Activated naive CD8-positive, alpha-beta T cell treated with anti-CD3 and anti-CD28 coated beads, Interleukin-2, amount 50 U/mL, for 24 hours (primary cell): ENCODE measurements at regions not wholly inside any gene's neighbourhood (a gene's known extent, or its start where the extent isn't known, plus 50 kb on each side); places are given as distances from the start of the nearest gene placed in this dataset.
A peak's percentile ranks its signal among the peaks of the same experiment; 100 is the strongest.

ENCODE experiments used
- ATAC-seq: fragments of 150-1000 bp; cut with Tn5 transposase; one replicate; pipeline ENCODE4 v1.10.0; 2021
- DNase-seq: peaks from one replicate; pipeline ENCODE4 v3.0.0; 2021
- H3K27ac Mint-ChIP-seq: one replicate; pipeline ENCODE4 v1.8.0; 2021; ENCODE audit warnings: mild to moderate bottlenecking, mixed read lengths
- H3K27me3 Mint-ChIP-seq: one replicate; pipeline ENCODE4 v1.8.0; 2021; ENCODE audit warnings: mixed read lengths
- H3K36me3 Mint-ChIP-seq: one replicate; pipeline ENCODE4 v1.8.0; 2021; ENCODE audit warnings: low read depth, mixed read lengths
- H3K4me1 Mint-ChIP-seq: one replicate; pipeline ENCODE4 v1.8.0; 2021; ENCODE audit warnings: mixed read lengths
- H3K4me3 Mint-ChIP-seq: one replicate; pipeline ENCODE4 v1.8.0; 2021; ENCODE audit warnings: mild to moderate bottlenecking, moderate library complexity, mixed read lengths
- H3K9me3 Mint-ChIP-seq: one replicate; pipeline ENCODE4 v1.8.0; 2021; ENCODE audit warnings: mixed read lengths

GRCh38 chr15:26087881-26088280 is 224.8 kb upstream of the ATP10A start:
- Mint-ChIP-seq H3K4me3 (no peak overlapping the region), H3K27me3 (peaks cover 7% of the 10 kb centered on the region), H3K27ac (no peak overlapping the region), H3K4me1 (peaks cover 5% of the 10 kb centered on the region), H3K36me3 (no peaks in the 10 kb centered on the region), H3K9me3 (no peaks in the 10 kb centered on the region)
- DNase-seq: no peak
- no peak for ATAC-seq

GRCh38 chr15:26087395-26087794 is 224.3 kb upstream of the ATP10A start:
- peaks cover 8% of the 10 kb centered on the region for H3K4me1 Mint-ChIP-seq
- DNase-seq: no peak
- H3K36me3 Mint-ChIP-seq: no peaks in the 10 kb centered on the region
- H3K27me3 Mint-ChIP-seq: peaks cover 7% of the 10 kb centered on the region
- no peaks in the 10 kb centered on the region for H3K9me3 Mint-ChIP-seq
- no peak for ATAC-seq
- no peak overlapping the region for H3K27ac Mint-ChIP-seq
- no peak overlapping the region for H3K4me3 Mint-ChIP-seq

- DNase-seq (no peak), ATAC-seq (no peak)
- H3K27me3 Mint-ChIP-seq: peaks cover 3% of the 10 kb centered on the region
- peaks cover 24% of the 10 kb centered on the region for H3K4me1 Mint-ChIP-seq
- H3K9me3 Mint-ChIP-seq: peaks cover 6% of the 10 kb centered on the region
- no peak overlapping the region for H3K27ac Mint-ChIP-seq
- H3K36me3 Mint-ChIP-seq: peaks cover 2% of the 10 kb centered on the region
- H3K4me3 Mint-ChIP-seq: no peak overlapping the region
Measured at GRCh38 chr15:26084771-26085170, 221.6 kb upstream of the ATP10A start.

- Mint-ChIP-seq H3K4me1 (peaks cover 27% of the 10 kb centered on the region), H3K27me3 (peaks cover 3% of the 10 kb centered on the region), H3K27ac (no peak overlapping the region), H3K4me3 (no peak overlapping the region), H3K36me3 (peaks cover 2% of the 10 kb centered on the region), H3K9me3 (peaks cover 6% of the 10 kb centered on the region)
- ATAC-seq (no peak), DNase-seq (no peak)
Measured at GRCh38 chr15:26083896-26084295, 220.8 kb upstream of the ATP10A start.

GRCh38 chr15:26083457-26083856 is 220.3 kb upstream of the ATP10A start:
- DNase-seq: no peak
- H3K4me1 Mint-ChIP-seq: peaks cover 27% of the 10 kb centered on the region
- H3K27ac Mint-ChIP-seq: peak overlapping the region; percentile 97
- H3K36me3 Mint-ChIP-seq: peaks cover 2% of the 10 kb centered on the region
- peaks cover 3% of the 10 kb centered on the region for H3K27me3 Mint-ChIP-seq
- ATAC-seq: no peak
- peaks cover 6% of the 10 kb centered on the region for H3K9me3 Mint-ChIP-seq
- H3K4me3 Mint-ChIP-seq: peak overlapping the region; percentile 85

- H3K27me3 Mint-ChIP-seq: peaks cover 3% of the 10 kb centered on the region
- ATAC-seq: peak; percentile 97
Measured at GRCh38 chr15:26082221-26083109, 219.3 kb upstream of the ATP10A start.

GRCh38 chr15:26081758-26082220 is 218.7 kb upstream of the ATP10A start:
- Mint-ChIP-seq H3K4me3 (peak overlapping the region; percentile 85), H3K9me3 (peaks cover 6% of the 10 kb centered on the region), H3K27ac (peak overlapping the region; percentile 97), H3K4me1 (peaks cover 27% of the 10 kb centered on the region), H3K27me3 (peaks cover 3% of the 10 kb centered on the region), H3K36me3 (peaks cover 2% of the 10 kb centered on the region)
- DNase-seq (no peak), ATAC-seq (no peak)

More at GRCh38 chr15:26082221-26083109, 219.3 kb upstream of the ATP10A start:
- peaks cover 27% of the 10 kb centered on the region for H3K4me1 Mint-ChIP-seq
- H3K4me3 Mint-ChIP-seq: peak overlapping the region; percentile 85
- H3K27ac Mint-ChIP-seq: peak overlapping the region; percentile 97
- peaks cover 2% of the 10 kb centered on the region for H3K36me3 Mint-ChIP-seq
- peak; percentile 94 for DNase-seq
- peaks cover 6% of the 10 kb centered on the region for H3K9me3 Mint-ChIP-seq

- Mint-ChIP-seq H3K4me1 (peaks cover 27% of the 10 kb centered on the region), H3K9me3 (no peaks in the 10 kb centered on the region), H3K27me3 (no peaks in the 10 kb centered on the region), H3K36me3 (no peaks in the 10 kb centered on the region), H3K4me3 (no peak overlapping the region), H3K27ac (no peak overlapping the region)
- ATAC-seq (no peak), DNase-seq (no peak)
Measured at GRCh38 chr15:26075770-26076169, 212.6 kb upstream of the ATP10A start.

GRCh38 chr15:26073430-26074333 is 210.6 kb upstream of the ATP10A start:
- Mint-ChIP-seq H3K4me3 (no peak overlapping the region), H3K9me3 (no peaks in the 10 kb centered on the region), H3K4me1 (peaks cover 20% of the 10 kb centered on the region), H3K27ac (peak overlapping the region; percentile 13), H3K27me3 (peaks cover 5% of the 10 kb centered on the region), H3K36me3 (no peaks in the 10 kb centered on the region)
- ATAC-seq (peak; percentile 87), DNase-seq (no peak)

GRCh38 chr15:26070095-26070532 is 207.0 kb upstream of the ATP10A start:
- Mint-ChIP-seq H3K36me3 (no peaks in the 10 kb centered on the region), H3K27me3 (peaks cover 5% of the 10 kb centered on the region), H3K4me1 (peaks cover 18% of the 10 kb centered on the region), H3K27ac (no peak overlapping the region), H3K4me3 (no peak overlapping the region), H3K9me3 (no peaks in the 10 kb centered on the region)
- ATAC-seq (no peak), DNase-seq (no peak)

- Mint-ChIP-seq H3K36me3 (no peaks in the 10 kb centered on the region), H3K9me3 (no peaks in the 10 kb centered on the region), H3K27me3 (peaks cover 5% of the 10 kb centered on the region), H3K27ac (no peak overlapping the region), H3K4me3 (no peak overlapping the region), H3K4me1 (peaks cover 12% of the 10 kb centered on the region)
- no peak for ATAC-seq
- DNase-seq: no peak
Measured at GRCh38 chr15:26069231-26069641, 206.1 kb upstream of the ATP10A start.

- no peak overlapping the region for H3K27ac Mint-ChIP-seq
- peaks cover 5% of the 10 kb centered on the region for H3K27me3 Mint-ChIP-seq
- no peaks in the 10 kb centered on the region for H3K36me3 Mint-ChIP-seq
- H3K9me3 Mint-ChIP-seq: no peaks in the 10 kb centered on the region
- no peak overlapping the region for H3K4me3 Mint-ChIP-seq
- no peak for ATAC-seq
- no peaks in the 10 kb centered on the region for H3K4me1 Mint-ChIP-seq
- no peak for DNase-seq
Measured at GRCh38 chr15:26066896-26067295, 203.8 kb upstream of the ATP10A start.

GRCh38 chr15:26065723-26066122 is 202.6 kb upstream of the ATP10A start:
- no peak for ATAC-seq

GRCh38 chr15:26061248-26061647 is 198.1 kb upstream of the ATP10A start:
- Mint-ChIP-seq H3K36me3 (no peaks in the 10 kb centered on the region), H3K9me3 (peaks cover 2% of the 10 kb centered on the region), H3K4me3 (no peak overlapping the region), H3K4me1 (no peaks in the 10 kb centered on the region), H3K27me3 (no peaks in the 10 kb centered on the region), H3K27ac (no peak overlapping the region)
- ATAC-seq (no peak), DNase-seq (no peak)

More at GRCh38 chr15:26065723-26066122, 202.6 kb upstream of the ATP10A start:
- Mint-ChIP-seq H3K27ac (no peak overlapping the region), H3K9me3 (no peaks in the 10 kb centered on the region), H3K36me3 (no peaks in the 10 kb centered on the region), H3K4me3 (no peak overlapping the region), H3K4me1 (no peaks in the 10 kb centered on the region), H3K27me3 (peaks cover 5% of the 10 kb centered on the region)
- DNase-seq: no peak
